ENCODE measurements at regions not wholly inside any gene's neighbourhood (a gene's known extent, or its start where the extent isn't known, plus 50 kb on each side); places are given as distances from the start of the nearest gene placed in this dataset.

- DNase-seq (ENCODE audit: low read depth in 2 of 2), result no peak
Measured at GRCh38 chr5:56549096-56549886, 266.1 kb upstream of the MAP3K1 start.

DNA sequence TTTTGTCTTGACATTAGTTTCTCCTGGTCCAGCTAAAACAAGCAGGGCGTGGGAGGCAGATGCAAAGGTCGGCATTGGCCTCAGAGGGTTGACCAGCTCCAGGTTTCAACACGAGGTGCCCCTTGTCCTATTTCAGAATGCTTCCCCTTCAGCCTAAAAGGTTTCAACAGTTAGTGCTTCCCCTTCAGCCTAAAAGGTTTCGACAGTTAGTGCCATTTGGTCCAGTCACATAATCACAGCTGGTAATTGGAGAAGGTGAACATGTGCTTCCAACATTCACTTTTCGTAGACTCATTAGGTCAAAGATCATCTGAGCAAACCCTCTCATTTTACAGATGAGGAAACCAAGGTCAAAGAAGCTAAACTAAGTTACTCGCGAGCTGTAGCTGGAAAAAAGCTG is 270.3 kb upstream of the MAP3K1 start:
- DNase-seq (ENCODE audit: low read depth in 2 of 2), result no peak

- DNase-seq (ENCODE audit: low read depth in 2 of 2), result no peak
Measured at GRCh38 chr5:56543441-56544388, 271.6 kb upstream of the MAP3K1 start.

- no peak for DNase-seq (ENCODE audit: low read depth in 2 of 2)
Measured at GRCh38 chr5:56540266-56540665, 275.1 kb upstream of the MAP3K1 start.

- DNase-seq (ENCODE audit: low read depth in 2 of 2), result no peak
Measured at GRCh38 chr5:56538580-56538979, 276.8 kb upstream of the MAP3K1 start.

GRCh38 chr5:56535347-56535746 is 280.0 kb upstream of the MAP3K1 start:
- no peak for DNase-seq (ENCODE audit: low read depth in 2 of 2)

DNA sequence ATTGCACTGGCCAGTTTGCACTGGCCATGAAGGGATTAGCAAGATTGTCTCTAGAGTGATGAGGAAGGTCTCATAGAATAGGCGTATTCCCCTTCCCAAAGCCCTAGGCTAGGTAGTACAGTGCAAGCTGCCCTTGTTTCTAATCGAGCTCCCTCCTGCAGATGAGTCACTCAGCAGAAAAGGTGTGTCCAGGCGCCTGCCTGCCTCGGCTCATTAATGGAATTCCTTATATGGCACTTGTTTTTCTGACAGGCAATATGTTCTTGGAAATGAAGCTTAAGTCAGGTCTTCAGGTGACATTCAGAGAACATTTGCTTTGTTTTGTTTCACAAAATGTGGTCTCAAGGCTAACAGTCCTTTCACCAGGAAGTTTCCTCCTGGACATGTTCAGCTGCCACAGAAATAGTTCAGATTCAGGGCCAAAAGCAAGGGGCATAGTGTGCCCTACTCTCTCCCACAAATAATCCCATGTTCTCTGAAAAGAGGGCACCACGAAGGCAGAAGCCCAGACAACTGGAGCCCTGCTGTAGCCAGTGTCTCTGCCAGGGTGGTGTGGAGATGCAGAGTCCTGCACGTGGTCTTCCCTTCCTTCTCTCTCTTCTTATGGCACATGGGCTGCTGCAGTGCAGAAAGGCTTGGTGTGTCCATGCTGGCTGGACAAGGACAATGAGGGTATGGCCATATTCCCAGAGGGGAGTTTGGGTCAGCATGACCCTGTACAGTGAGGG is 281.1 kb upstream of the MAP3K1 start:
- peak in 1 of 2 experiments; percentile 10 for DNase-seq (ENCODE audit: low read depth in 2 of 2)

GRCh38 chr5:56532466-56532865 is 282.9 kb upstream of the MAP3K1 start:
- no peak for DNase-seq (ENCODE audit: low read depth in 2 of 2)

- DNase-seq (ENCODE audit: low read depth in 2 of 2), result no peak
Measured at GRCh38 chr5:56530626-56531138, 284.7 kb upstream of the MAP3K1 start.

GRCh38 chr5:56529666-56530430 is 285.5 kb upstream of the MAP3K1 start:
- DNase-seq (ENCODE audit: low read depth in 2 of 2), result no peak

GRCh38 chr5:56527174-56527573 is 288.2 kb upstream of the MAP3K1 start:
- no peak for DNase-seq (ENCODE audit: low read depth in 2 of 2)

GRCh38 chr5:56525113-56525512 is 290.2 kb upstream of the MAP3K1 start:
- DNase-seq (ENCODE audit: low read depth in 2 of 2), result no peak

GRCh38 chr5:56523790-56524575 is 290.9 kb upstream of the ANKRD55 start:
- DNase-seq (ENCODE audit: low read depth in 2 of 2), result no peak

GRCh38 chr5:56522960-56523359 is 289.8 kb upstream of the ANKRD55 start:
- DNase-seq (ENCODE audit: low read depth in 2 of 2), result no peak

GRCh38 chr5:56522169-56522568 is 289.0 kb upstream of the ANKRD55 start:
- DNase-seq (ENCODE audit: low read depth in 2 of 2), result no peak

- no peak for DNase-seq (ENCODE audit: low read depth in 2 of 2)
Measured at GRCh38 chr5:56520986-56521730, 288.0 kb upstream of the ANKRD55 start.

GRCh38 chr5:56518820-56519219 is 285.7 kb upstream of the ANKRD55 start:
- no peak for DNase-seq (ENCODE audit: low read depth in 2 of 2)

DNA sequence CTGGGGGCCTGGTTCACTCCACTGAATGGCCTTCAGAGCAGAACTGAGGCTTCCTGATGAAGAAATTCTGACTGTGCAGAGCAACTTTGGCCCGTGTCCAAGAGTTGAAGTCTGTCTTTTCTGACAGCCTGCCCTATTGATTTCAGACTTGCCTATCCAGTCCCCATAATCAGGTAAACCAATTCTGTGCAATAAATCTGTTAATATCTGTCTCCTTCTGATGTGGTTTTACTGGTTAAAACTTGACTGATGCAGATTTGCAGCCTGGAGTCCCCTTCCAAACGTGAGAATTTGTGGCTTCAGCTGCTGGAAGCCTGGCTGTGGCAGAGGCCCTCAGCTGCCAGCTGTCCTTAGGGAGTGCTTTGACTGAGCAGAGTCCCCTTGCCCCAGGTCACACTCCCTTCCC is 283.9 kb upstream of the ANKRD55 start:
- DNase-seq (ENCODE audit: low read depth in 2 of 2), result no peak

GRCh38 chr5:56516441-56516840 is 283.3 kb upstream of the ANKRD55 start:
- no peak for DNase-seq (ENCODE audit: low read depth in 2 of 2)

DNA sequence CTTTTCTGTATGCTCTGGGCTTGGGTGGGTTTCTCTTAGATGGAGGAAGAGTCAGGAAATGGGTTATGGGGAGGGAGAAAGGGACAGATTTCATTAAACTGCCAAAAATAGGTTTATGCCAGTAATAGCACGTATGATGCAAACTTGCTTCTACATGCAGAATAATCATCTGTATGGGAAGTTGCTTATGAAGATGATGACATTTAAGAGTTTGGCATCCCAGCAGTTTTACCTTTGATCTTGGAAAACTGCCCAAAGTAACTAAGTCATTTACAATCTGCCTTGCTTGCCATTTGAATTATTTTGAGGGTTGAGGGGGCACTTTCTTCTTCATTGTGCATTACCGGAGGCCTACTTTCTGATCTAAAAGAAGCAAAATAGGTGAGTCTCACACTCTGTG is 282.9 kb upstream of the ANKRD55 start:
- DNase-seq (ENCODE audit: low read depth in 2 of 2), result no peak

Data from stimulated activated CD4-positive, alpha-beta T cell treated with anti-CD3 and anti-CD28 coated beads, Interleukin-12 subunit alpha, Interleukin-12 subunit beta, amount 100 ng/mL, for 24 hours (primary cell).